A549 (cell line): ENCODE measurements at regions not wholly inside any gene's neighbourhood (a gene's known extent, or its start where the extent isn't known, plus 50 kb on each side); places are given as distances from the start of the nearest gene placed in this dataset.
A peak's percentile ranks its signal among the peaks of the same experiment; 100 is the strongest.

Experiments
- ATAC-seq, 2 experiments: fragments of 200-7000 bp in 1 of 2; fragments of >200 bp in 1 of 2; cut with Nextera tagmentation in 1 of 2; cut with Tn5 transposase in 1 of 2; 3 replicates each; pipeline versions ENCODE4 v1.8.0 to v1.9.1; 2018 to 2020; ENCODE audit warnings: mild to moderate bottlenecking in 1 of 2, moderate library complexity in 1 of 2
- CTCF ChIA-PET: fragments of 300-600 bp; sonication (Branson Sonifier 250); formaldehyde crosslinking; extraction: SDS; loops from one replicate; lab custom pipeline; 2021; ENCODE audit warnings: antibody characterized with exemption, inconsistent platforms; lab: Yijun Ruan, JAX
- POLR2A ChIA-PET: fragments of 350-600 bp; formaldehyde crosslinking; extraction: SDS; loops from one replicate; lab custom pipeline; 2021; ENCODE audit warnings: antibody characterized with exemption, inconsistent platforms; lab: Yijun Ruan, JAX
- DNase-seq, 2 experiments: peaks; one replicate each; pipeline versions ENCODE4 v3.0.0 to v3.0.0-alpha.2; 2011 to 2016; ENCODE audit warnings: low read depth in 1 of 2, low spot score in 1 of 2
- FAIRE-seq: peaks from 2 replicates; lab custom pipeline; 2011; peaks lifted over from hg19 to GRCh38; lab: Jason Lieb, UNC
- H3K27ac ChIP-seq, 2 experiments: fragments of >200 bp; sonication (Bioruptor Twin); formaldehyde crosslinking; 3 replicates each; pipeline ENCODE4 v1.5.1; 2016 to 2017
- H3K4me1 ChIP-seq: fragments of >200 bp; sonication (Bioruptor Twin); formaldehyde crosslinking; 3 replicates; pipeline ENCODE4 v1.6.1; 2016
- H3K4me2 ChIP-seq: fragments of >200 bp; sonication (Bioruptor Twin); formaldehyde crosslinking; 3 replicates; pipeline ENCODE4 v1.6.1; 2016
- H3K4me3 ChIP-seq: fragments of >200 bp; sonication (Bioruptor Twin); formaldehyde crosslinking; 3 replicates; pipeline ENCODE4 v1.5.1; 2016
- H3K9me3 ChIP-seq: fragments of >200 bp; sonication (Bioruptor Twin); formaldehyde crosslinking; 3 replicates; pipeline ENCODE4 v1.6.1; 2016
- CBX2 ChIP-seq: fragments of 200-600 bp; sonication (generic); IDR thresholded peaks from 2 replicates; pipeline ENCODE4 v1.6.1; 2016; ENCODE audit warnings: low read depth, mild to moderate bottlenecking, borderline replicate concordance
- CBX8 ChIP-seq: fragments of 200-600 bp; sonication (generic); IDR thresholded peaks from 2 replicates; pipeline ENCODE4 v1.6.1; 2016
- EHF ChIP-seq: fragments of 250-450 bp; sonication (Bioruptor Pico); IDR thresholded peaks from 2 replicates; pipeline ENCODE4 v1.5.0; 2020; ENCODE audit warnings: mild to moderate bottlenecking
- ESRRA ChIP-seq: fragments of 150-350 bp; IDR thresholded peaks from 2 replicates; pipeline ENCODE4 v1.6.1; 2014; ENCODE audit warnings: mild to moderate bottlenecking, low read length, borderline replicate concordance
- GATA3 ChIP-seq: IDR thresholded peaks from 2 replicates; pipeline ENCODE4 v1.6.1; 2012; ENCODE audit warnings: borderline replicate concordance
- MAFK ChIP-seq: fragments of 450-650 bp; IDR thresholded peaks from 2 replicates; pipeline ENCODE4 v1.6.1; 2014; ENCODE audit not compliant: partially characterized antibody
- MAZ ChIP-seq: fragments of 150-350 bp; IDR thresholded peaks from 2 replicates; pipeline ENCODE4 v1.6.1; 2014; ENCODE audit warnings: antibody characterized with exemption, low read depth, low read length, borderline replicate concordance
- NPAS2 ChIP-seq: fragments of 250-450 bp; sonication (Bioruptor Pico); IDR thresholded peaks from 2 replicates; pipeline ENCODE4 v1.8.0; 2022; ENCODE audit warnings: mild to moderate bottlenecking, moderate library complexity, borderline replicate concordance
- NR3C1 ChIP-seq: fragments of >200 bp; sonication (Bioruptor Twin); formaldehyde crosslinking; IDR thresholded peaks from 3 replicates; pipeline ENCODE4 v1.6.1; 2017
- POLR2AphosphoS2 ChIP-seq: conservative IDR thresholded peaks from 2 replicates; pipeline ENCODE4 v1.6.1; 2012; ENCODE audit warnings: low read length, improper control_type of control experiment, inconsistent platforms
- RCOR1 ChIP-seq: fragments of 150-350 bp; IDR thresholded peaks from 2 replicates; pipeline ENCODE4 v1.6.1; 2014; ENCODE audit warnings: antibody characterized with exemption, low read length, low read depth
- SREBF2 ChIP-seq: fragments of 450-650 bp; IDR thresholded peaks from 2 replicates; pipeline ENCODE4 v1.6.1; 2014; ENCODE audit warnings: mild to moderate bottlenecking, moderate library complexity
- ZNF302 ChIP-seq: fragments of 250-450 bp; sonication (Bioruptor Pico); IDR thresholded peaks from 2 replicates; pipeline ENCODE4 v1.9.0; 2021; ENCODE audit warnings: inconsistent platforms, mild to moderate bottlenecking, moderate library complexity
- WGBS: methylation state at CpG from one replicate; pipeline ENCODE4 v1.1.6; 2017; ENCODE audit errors: missing lambda C conversion rate; 5-methylcytosine and 5-hydroxymethylcytosine counted together
- TF ChIP-seq, protein P1 (sequence below): IDR thresholded peaks from 2 replicates; pipeline ENCODE4 v1.6.1; 2012
- TF ChIP-seq, protein P2 (sequence below): fragments of >200 bp; sonication (Bioruptor Twin); formaldehyde crosslinking; IDR thresholded peaks from 2 replicates; pipeline ENCODE4 v1.6.1; 2016
- TF ChIP-seq, protein P3 (sequence below): IDR thresholded peaks from 2 replicates; pipeline ENCODE4 v1.6.1; 2012; ENCODE audit warnings: low read depth, borderline replicate concordance
- TF ChIP-seq, protein P4 (sequence below): fragments of 250-450 bp; sonication (Bioruptor Pico); IDR thresholded peaks from 2 replicates; pipeline ENCODE4 v1.5.0; 2021; ENCODE audit warnings: mild to moderate bottlenecking, moderate library complexity, borderline replicate concordance
- TF ChIP-seq, protein P5 (sequence below): fragments of >200 bp; sonication (Bioruptor Twin); formaldehyde crosslinking; IDR thresholded peaks from 3 replicates; pipeline ENCODE4 v1.6.1; 2016
- TF ChIP-seq, protein P6 (sequence below): fragments of 450-650 bp; IDR thresholded peaks from 2 replicates; pipeline ENCODE4 v1.6.1; 2014; ENCODE audit warnings: antibody characterized with exemption
- TF ChIP-seq, protein P7 (sequence below): fragments of 250-450 bp; sonication (Bioruptor Pico); IDR thresholded peaks from 2 replicates; pipeline ENCODE4 v1.5.0; 2020; ENCODE audit warnings: low read depth, mild to moderate bottlenecking, moderate library complexity

GRCh38 chr4:67397931-67398330 is 147.4 kb downstream of the CENPC start:
- TF ChIP-seq NR3C1 (no peak), SREBF2 (no peak), EHF (CRISPR knock-in tag) (no peak), ESRRA (no peak)
- TF ChIP-seq, protein P1, sequence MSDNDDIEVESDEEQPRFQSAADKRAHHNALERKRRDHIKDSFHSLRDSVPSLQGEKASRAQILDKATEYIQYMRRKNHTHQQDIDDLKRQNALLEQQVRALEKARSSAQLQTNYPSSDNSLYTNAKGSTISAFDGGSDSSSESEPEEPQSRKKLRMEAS, result no peak
- TF ChIP-seq, protein P2, sequence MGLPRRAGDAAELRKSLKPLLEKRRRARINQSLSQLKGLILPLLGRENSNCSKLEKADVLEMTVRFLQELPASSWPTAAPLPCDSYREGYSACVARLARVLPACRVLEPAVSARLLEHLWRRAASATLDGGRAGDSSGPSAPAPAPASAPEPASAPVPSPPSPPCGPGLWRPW, result no peak
- TF ChIP-seq, protein P3, sequence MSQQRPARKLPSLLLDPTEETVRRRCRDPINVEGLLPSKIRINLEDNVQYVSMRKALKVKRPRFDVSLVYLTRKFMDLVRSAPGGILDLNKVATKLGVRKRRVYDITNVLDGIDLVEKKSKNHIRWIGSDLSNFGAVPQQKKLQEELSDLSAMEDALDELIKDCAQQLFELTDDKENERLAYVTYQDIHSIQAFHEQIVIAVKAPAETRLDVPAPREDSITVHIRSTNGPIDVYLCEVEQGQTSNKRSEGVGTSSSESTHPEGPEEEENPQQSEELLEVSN, result no peak
- TF ChIP-seq, protein P4, sequence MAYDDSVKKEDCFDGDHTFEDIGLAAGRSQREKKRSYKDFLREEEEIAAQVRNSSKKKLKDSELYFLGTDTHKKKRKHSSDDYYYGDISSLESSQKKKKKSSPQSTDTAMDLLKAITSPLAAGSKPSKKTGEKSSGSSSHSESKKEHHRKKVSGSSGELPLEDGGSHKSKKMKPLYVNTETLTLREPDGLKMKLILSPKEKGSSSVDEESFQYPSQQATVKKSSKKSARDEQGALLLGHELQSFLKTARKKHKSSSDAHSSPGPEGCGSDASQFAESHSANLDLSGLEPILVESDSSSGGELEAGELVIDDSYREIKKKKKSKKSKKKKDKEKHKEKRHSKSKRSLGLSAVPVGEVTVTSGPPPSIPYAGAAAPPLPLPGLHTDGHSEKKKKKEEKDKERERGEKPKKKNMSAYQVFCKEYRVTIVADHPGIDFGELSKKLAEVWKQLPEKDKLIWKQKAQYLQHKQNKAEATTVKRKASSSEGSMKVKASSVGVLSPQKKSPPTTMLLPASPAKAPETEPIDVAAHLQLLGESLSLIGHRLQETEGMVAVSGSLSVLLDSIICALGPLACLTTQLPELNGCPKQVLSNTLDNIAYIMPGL, result no peak
- TF ChIP-seq, all 56 proteins: peak for 0
- no peak overlapping the region for H3K27ac ChIP-seq
- H3K4me2 ChIP-seq, result no peak overlapping the region
- ChIA-PET POLR2A (no interaction called here), CTCF (no interaction called here)
- ATAC-seq, result no peak
- DNase-seq, result no peak
- FAIRE-seq, result no peak
- H3K9me3 ChIP-seq, result no peaks in the 10 kb centered on the region
- no peaks in the 10 kb centered on the region for H3K4me1 ChIP-seq
- no peak overlapping the region for H3K4me3 ChIP-seq

- WGBS, result 36% methylated on average over 5 of the region's 5 CpGs
- POLR2A ChIA-PET, result no interaction called here
- Histone ChIP-seq H3K4me1 (no peaks in the 10 kb centered on the region), H3K9me3 (no peaks in the 10 kb centered on the region), H3K4me3 (no peak overlapping the region), H3K4me2 (no peak overlapping the region), H3K27ac (no peak overlapping the region)
- ATAC-seq, result no peak
- TF ChIP-seq, protein P4, result no peak
- no peak for FAIRE-seq
- DNase-seq, result no peak
- CTCF ChIA-PET, result no interaction called here
These were observed 148.3 kb downstream of the CENPC start for GRCh38 chr4:67397031-67397430.

- no peaks in the 10 kb centered on the region for H3K9me3 ChIP-seq
- H3K27ac ChIP-seq, result no peak overlapping the region
- no peak overlapping the region for H3K4me2 ChIP-seq
- ChIA-PET CTCF (interaction anchor here (1.5 kb wide), 1 partner anchor 18 kb away, joined by 5 read pairs; no protein-coding TSS in a partner anchor), POLR2A (no interaction called here)
- WGBS, result 95% methylated on average over 2 of the region's 2 CpGs
- ATAC-seq, result no peak
- no peaks in the 10 kb centered on the region for H3K4me1 ChIP-seq
- no peak for DNase-seq
- TF ChIP-seq ZNF302, result no peak
- peak; percentile 66 for TF ChIP-seq MAFK
- FAIRE-seq, result no peak
- no peak overlapping the region for H3K4me3 ChIP-seq
These were observed 149.3 kb downstream of the CENPC start for GRCh38 chr4:67396008-67396407.

DNA sequence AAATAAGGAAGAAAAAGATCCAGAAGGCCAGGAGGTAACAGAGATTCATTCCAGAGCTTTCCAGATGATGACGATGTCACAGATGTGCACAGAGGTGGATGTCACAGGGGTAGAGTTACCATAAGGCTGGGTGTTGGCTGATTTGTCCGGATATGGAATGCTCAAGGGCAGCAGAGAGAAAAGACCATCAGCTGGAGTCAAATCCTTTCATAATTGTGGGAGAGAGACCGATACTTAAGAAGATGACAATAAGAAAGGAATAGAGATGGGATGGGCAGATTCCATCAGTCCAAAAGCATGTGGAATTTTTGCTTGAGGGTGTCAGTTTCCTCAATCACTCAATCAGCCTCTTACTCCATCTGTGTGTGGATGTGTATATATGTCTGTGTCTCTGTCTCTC is 150.4 kb downstream of the CENPC start:
- ChIA-PET CTCF (interaction anchor here (0.9 to 1.7 kb wide), 2 partner anchors 16 to 29 kb away, joined by 3 to 5 read pairs; no protein-coding TSS in a partner anchor), POLR2A (no interaction called here)
- ATAC-seq (no peak), FAIRE-seq (no peak), DNase-seq (no peak)
- Histone ChIP-seq H3K4me1 (no peaks in the 10 kb centered on the region), H3K4me3 (no peak overlapping the region), H3K9me3 (no peaks in the 10 kb centered on the region), H3K27ac (no peak overlapping the region), H3K4me2 (no peak overlapping the region)
- 48% methylated on average over 3 of the region's 3 CpGs for WGBS
- no peak for TF ChIP-seq NPAS2 (CRISPR knock-in tag)
- TF ChIP-seq CBX8, result no peak
- TF ChIP-seq CBX2, result no peak
- TF ChIP-seq, protein P1, result no peak
- TF ChIP-seq, protein P5, sequence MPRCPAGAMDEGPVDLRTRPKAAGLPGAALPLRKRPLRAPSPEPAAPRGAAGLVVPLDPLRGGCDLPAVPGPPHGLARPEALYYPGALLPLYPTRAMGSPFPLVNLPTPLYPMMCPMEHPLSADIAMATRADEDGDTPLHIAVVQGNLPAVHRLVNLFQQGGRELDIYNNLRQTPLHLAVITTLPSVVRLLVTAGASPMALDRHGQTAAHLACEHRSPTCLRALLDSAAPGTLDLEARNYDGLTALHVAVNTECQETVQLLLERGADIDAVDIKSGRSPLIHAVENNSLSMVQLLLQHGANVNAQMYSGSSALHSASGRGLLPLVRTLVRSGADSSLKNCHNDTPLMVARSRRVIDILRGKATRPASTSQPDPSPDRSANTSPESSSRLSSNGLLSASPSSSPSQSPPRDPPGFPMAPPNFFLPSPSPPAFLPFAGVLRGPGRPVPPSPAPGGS, result no peak
- TF ChIP-seq POLR2AphosphoS2, result no peak
- TF ChIP-seq EHF (CRISPR knock-in tag), result no peak
- TF ChIP-seq, protein P6, sequence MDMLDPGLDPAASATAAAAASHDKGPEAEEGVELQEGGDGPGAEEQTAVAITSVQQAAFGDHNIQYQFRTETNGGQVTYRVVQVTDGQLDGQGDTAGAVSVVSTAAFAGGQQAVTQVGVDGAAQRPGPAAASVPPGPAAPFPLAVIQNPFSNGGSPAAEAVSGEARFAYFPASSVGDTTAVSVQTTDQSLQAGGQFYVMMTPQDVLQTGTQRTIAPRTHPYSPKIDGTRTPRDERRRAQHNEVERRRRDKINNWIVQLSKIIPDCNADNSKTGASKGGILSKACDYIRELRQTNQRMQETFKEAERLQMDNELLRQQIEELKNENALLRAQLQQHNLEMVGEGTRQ, result no peak
- TF ChIP-seq RCOR1, result no peak
- TF ChIP-seq MAZ, result no peak
- no peak for TF ChIP-seq GATA3
- TF ChIP-seq, protein P7, sequence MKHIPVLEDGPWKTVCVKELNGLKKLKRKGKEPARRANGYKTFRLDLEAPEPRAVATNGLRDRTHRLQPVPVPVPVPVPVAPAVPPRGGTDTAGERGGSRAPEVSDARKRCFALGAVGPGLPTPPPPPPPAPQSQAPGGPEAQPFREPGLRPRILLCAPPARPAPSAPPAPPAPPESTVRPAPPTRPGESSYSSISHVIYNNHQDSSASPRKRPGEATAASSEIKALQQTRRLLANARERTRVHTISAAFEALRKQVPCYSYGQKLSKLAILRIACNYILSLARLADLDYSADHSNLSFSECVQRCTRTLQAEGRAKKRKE (CRISPR knock-in tag), result no peak
